ENCODE measurements at regions not wholly inside any gene's neighbourhood (a gene's known extent, or its start where the extent isn't known, plus 50 kb on each side); places are given as distances from the start of the nearest gene placed in this dataset.

- no peaks in the 10 kb centered on the region for H3K4me1 ChIP-seq (ENCODE audit: control insufficient read depth, extremely low read depth, insufficient read depth, low read length)
- H4K20me1 ChIP-seq (ENCODE audit: control insufficient read depth, extremely low read depth, insufficient read depth, low read length): no peaks in the 10 kb centered on the region
- H3K27ac ChIP-seq (ENCODE audit: insufficient read depth, low read length): no peak overlapping the region
- no peak overlapping the region for H2AFZ ChIP-seq (ENCODE audit: low read length)
- no peak for DNase-seq (ENCODE audit: low read depth in 2 of 2)
- TF ChIP-seq, protein P1, sequence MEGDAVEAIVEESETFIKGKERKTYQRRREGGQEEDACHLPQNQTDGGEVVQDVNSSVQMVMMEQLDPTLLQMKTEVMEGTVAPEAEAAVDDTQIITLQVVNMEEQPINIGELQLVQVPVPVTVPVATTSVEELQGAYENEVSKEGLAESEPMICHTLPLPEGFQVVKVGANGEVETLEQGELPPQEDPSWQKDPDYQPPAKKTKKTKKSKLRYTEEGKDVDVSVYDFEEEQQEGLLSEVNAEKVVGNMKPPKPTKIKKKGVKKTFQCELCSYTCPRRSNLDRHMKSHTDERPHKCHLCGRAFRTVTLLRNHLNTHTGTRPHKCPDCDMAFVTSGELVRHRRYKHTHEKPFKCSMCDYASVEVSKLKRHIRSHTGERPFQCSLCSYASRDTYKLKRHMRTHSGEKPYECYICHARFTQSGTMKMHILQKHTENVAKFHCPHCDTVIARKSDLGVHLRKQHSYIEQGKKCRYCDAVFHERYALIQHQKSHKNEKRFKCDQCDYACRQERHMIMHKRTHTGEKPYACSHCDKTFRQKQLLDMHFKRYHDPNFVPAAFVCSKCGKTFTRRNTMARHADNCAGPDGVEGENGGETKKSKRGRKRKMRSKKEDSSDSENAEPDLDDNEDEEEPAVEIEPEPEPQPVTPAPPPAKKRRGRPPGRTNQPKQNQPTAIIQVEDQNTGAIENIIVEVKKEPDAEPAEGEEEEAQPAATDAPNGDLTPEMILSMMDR (conservative IDR thresholded peaks at IDR 0.05 in 1 of 2, IDR thresholded peaks at IDR 0.05 in 1 of 2; ENCODE audit: low read depth in 1 of 2, low read length in 2 of 2): no peak
- TF ChIP-seq EZH2 (IDR thresholded peaks at IDR 0.05; ENCODE audit: low read length, missing control alignments): no peak
- peaks cover 2% of the 10 kb centered on the region for H3K27me3 ChIP-seq (ENCODE audit: control insufficient read depth, insufficient read depth, low read length)
- H3K9me3 ChIP-seq (ENCODE audit: control insufficient read depth, insufficient read depth, low read depth, low read length): no peaks in the 10 kb centered on the region
- no peaks in the 10 kb centered on the region for H3K36me3 ChIP-seq (ENCODE audit: control insufficient read depth, insufficient read depth, low read length)
- no peak overlapping the region for H3K4me2 ChIP-seq (ENCODE audit: extremely low read depth, insufficient read depth, low read length)
- no peaks in the 10 kb centered on the region for H3K79me2 ChIP-seq (ENCODE audit: control insufficient read depth, insufficient read depth, low read length)
- no peak overlapping the region for H3K4me3 ChIP-seq (replicated peaks in 1 of 4; ENCODE audit: control extremely low read depth in 1 of 4, insufficient read depth in 1 of 4, low read depth in 3 of 4, low read length in 4 of 4)
- no peak overlapping the region for H3K9ac ChIP-seq (ENCODE audit: insufficient read depth, low read length)
Measured at GRCh38 chr13:44287958-44288357, 85.7 kb upstream of the SERP2 start.

DNA sequence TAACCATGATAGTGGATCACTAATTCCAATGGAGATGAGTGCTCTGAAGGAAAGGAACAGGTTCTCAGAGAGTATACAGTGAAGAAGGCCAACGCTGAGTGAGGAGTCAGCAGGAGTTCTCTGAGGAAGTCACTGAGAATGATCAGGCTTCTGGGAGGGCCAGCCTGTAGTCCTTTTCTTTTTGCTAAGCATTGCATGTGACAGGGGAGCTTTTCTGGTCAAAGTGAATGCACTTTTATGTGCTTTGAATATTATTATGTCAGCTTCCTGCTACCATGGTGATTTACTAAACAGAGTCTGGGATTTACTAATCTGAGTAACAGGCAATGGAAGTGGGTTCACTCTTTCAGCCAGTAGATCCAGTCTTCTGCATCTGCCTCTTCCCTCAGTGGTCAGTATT lies 81.1 kb upstream of the SERP2 start:
- no peak overlapping the region for H2AFZ ChIP-seq (ENCODE audit: low read length)
- H3K4me3 ChIP-seq (replicated peaks in 1 of 4; ENCODE audit: control extremely low read depth in 1 of 4, insufficient read depth in 1 of 4, low read depth in 3 of 4, low read length in 4 of 4): no peak overlapping the region
- no peak for TF ChIP-seq EZH2 (IDR thresholded peaks at IDR 0.05; ENCODE audit: low read length, missing control alignments)
- TF ChIP-seq, protein P1 (conservative IDR thresholded peaks at IDR 0.05 in 1 of 2, IDR thresholded peaks at IDR 0.05 in 1 of 2; ENCODE audit: low read depth in 1 of 2, low read length in 2 of 2): no peak
- H3K27me3 ChIP-seq (ENCODE audit: control insufficient read depth, insufficient read depth, low read length): peaks cover 2% of the 10 kb centered on the region
- DNase-seq (ENCODE audit: low read depth in 2 of 2): no peak
- no peak overlapping the region for H3K9ac ChIP-seq (ENCODE audit: insufficient read depth, low read length)
- no peak overlapping the region for H3K4me2 ChIP-seq (ENCODE audit: extremely low read depth, insufficient read depth, low read length)
- H3K27ac ChIP-seq (ENCODE audit: insufficient read depth, low read length): no peak overlapping the region
- no peaks in the 10 kb centered on the region for H3K36me3 ChIP-seq (ENCODE audit: control insufficient read depth, insufficient read depth, low read length)
- H3K9me3 ChIP-seq (ENCODE audit: control insufficient read depth, insufficient read depth, low read depth, low read length): no peaks in the 10 kb centered on the region
- no peaks in the 10 kb centered on the region for H4K20me1 ChIP-seq (ENCODE audit: control insufficient read depth, extremely low read depth, insufficient read depth, low read length)
- H3K4me1 ChIP-seq (ENCODE audit: control insufficient read depth, extremely low read depth, insufficient read depth, low read length): peaks cover 4% of the 10 kb centered on the region
- no peaks in the 10 kb centered on the region for H3K79me2 ChIP-seq (ENCODE audit: control insufficient read depth, insufficient read depth, low read length)

DNA sequence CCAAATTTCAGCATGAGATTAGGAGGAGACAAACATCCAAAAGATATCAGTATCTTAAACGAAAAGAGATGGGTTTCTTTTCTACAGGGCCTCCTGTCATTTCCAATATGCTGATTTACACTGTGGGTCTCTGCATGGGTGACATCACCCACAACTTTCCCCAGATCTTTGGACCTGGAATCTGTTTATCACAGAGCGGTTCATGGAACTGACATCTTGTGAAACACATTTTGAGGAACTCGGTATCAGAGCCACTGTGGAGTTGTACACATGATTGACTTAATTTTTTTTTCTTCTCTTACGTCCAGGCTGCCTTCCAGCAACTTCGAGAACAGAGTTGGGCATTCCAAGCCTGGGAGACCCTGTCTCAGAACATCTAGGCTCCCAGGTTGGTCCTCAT lies 80.2 kb upstream of the SERP2 start:
- DNase-seq (ENCODE audit: low read depth in 2 of 2): no peak
- peaks cover 4% of the 10 kb centered on the region for H3K4me1 ChIP-seq (ENCODE audit: control insufficient read depth, extremely low read depth, insufficient read depth, low read length)
- H2AFZ ChIP-seq (ENCODE audit: low read length): no peak overlapping the region
- no peak for TF ChIP-seq EZH2 (IDR thresholded peaks at IDR 0.05; ENCODE audit: low read length, missing control alignments)
- TF ChIP-seq, protein P1 (conservative IDR thresholded peaks at IDR 0.05 in 1 of 2, IDR thresholded peaks at IDR 0.05 in 1 of 2; ENCODE audit: low read depth in 1 of 2, low read length in 2 of 2): no peak
- H3K36me3 ChIP-seq (ENCODE audit: control insufficient read depth, insufficient read depth, low read length): no peaks in the 10 kb centered on the region
- peak overlapping the region; percentile 1 for H3K27ac ChIP-seq (ENCODE audit: insufficient read depth, low read length)
- peaks cover 2% of the 10 kb centered on the region for H3K27me3 ChIP-seq (ENCODE audit: control insufficient read depth, insufficient read depth, low read length)
- no peak overlapping the region for H3K4me3 ChIP-seq (replicated peaks in 1 of 4; ENCODE audit: control extremely low read depth in 1 of 4, insufficient read depth in 1 of 4, low read depth in 3 of 4, low read length in 4 of 4)
- H3K9ac ChIP-seq (ENCODE audit: insufficient read depth, low read length): no peak overlapping the region
- H3K4me2 ChIP-seq (ENCODE audit: extremely low read depth, insufficient read depth, low read length): no peak overlapping the region
- no peaks in the 10 kb centered on the region for H4K20me1 ChIP-seq (ENCODE audit: control insufficient read depth, extremely low read depth, insufficient read depth, low read length)
- no peaks in the 10 kb centered on the region for H3K9me3 ChIP-seq (ENCODE audit: control insufficient read depth, insufficient read depth, low read depth, low read length)
- H3K79me2 ChIP-seq (ENCODE audit: control insufficient read depth, insufficient read depth, low read length): no peaks in the 10 kb centered on the region

All from fibroblast of lung (primary cell).